Smooth muscle cell (in vitro differentiated cells): ENCODE measurements at regions not wholly inside any gene's neighbourhood (a gene's known extent, or its start where the extent isn't known, plus 50 kb on each side); places are given as distances from the start of the nearest gene placed in this dataset.

ENCODE experiments used
- DNase-seq: peaks from one replicate; lab custom pipeline; 2025; ENCODE audit not compliant: unreplicated experiment; lab: John Stamatoyannopoulos, UW
- H2AFZ ChIP-seq: fragments of 200-600 bp; sonication (generic); 2 replicates; pipeline ENCODE4 v1.6.0; 2016; ENCODE audit warnings: antibody characterized with exemption, low read depth, mild to moderate bottlenecking
- H3F3A ChIP-seq: fragments of 200-600 bp; sonication (generic); 2 replicates; pipeline ENCODE4 v1.6.0; 2017; ENCODE audit warnings: antibody characterized with exemption, low read depth
- H3K27ac ChIP-seq: fragments of 200-600 bp; sonication (generic); 2 replicates; pipeline ENCODE4 v1.5.1; 2016; ENCODE audit warnings: low read depth, mild to moderate bottlenecking
- H3K27me3 ChIP-seq: fragments of 200-600 bp; sonication (generic); 2 replicates; pipeline ENCODE4 v1.6.1; 2016; ENCODE audit warnings: low read depth, mild to moderate bottlenecking
- H3K36me3 ChIP-seq: fragments of 200-600 bp; sonication (generic); 2 replicates; pipeline ENCODE4 v1.5.1; 2016; ENCODE audit warnings: low read depth
- H3K4me1 ChIP-seq: fragments of 200-600 bp; sonication (generic); 2 replicates; pipeline ENCODE4 v1.5.1; 2016; ENCODE audit warnings: low read depth
- H3K4me2 ChIP-seq: fragments of 200-600 bp; sonication (generic); 2 replicates; pipeline ENCODE4 v1.6.0; 2016; ENCODE audit warnings: mild to moderate bottlenecking
- H3K4me3 ChIP-seq: fragments of 200-600 bp; sonication (generic); 2 replicates; pipeline ENCODE4 v1.5.1; 2016; ENCODE audit warnings: mild to moderate bottlenecking
- H3K79me2 ChIP-seq: fragments of 200-600 bp; sonication (generic); 2 replicates; pipeline ENCODE4 v1.6.0; 2016; ENCODE audit warnings: low read depth, mild to moderate bottlenecking
- H3K9ac ChIP-seq: fragments of 200-600 bp; sonication (generic); 2 replicates; pipeline ENCODE4 v1.6.0; 2016; ENCODE audit warnings: low read depth
- H3K9me3 ChIP-seq: fragments of 200-600 bp; sonication (generic); replicated peaks from 2 replicates; pipeline ENCODE4 v1.5.1; 2016; ENCODE audit warnings: low read depth
- H4K20me1 ChIP-seq: fragments of 200-600 bp; sonication (generic); 2 replicates; pipeline ENCODE4 v1.6.0; 2016; ENCODE audit warnings: low read depth
- WGBS: methylation state at CpG from one replicate; pipeline ENCODE4 v1.1.7; 2016; ENCODE audit warnings: low lambda C conversion rate; 5-methylcytosine and 5-hydroxymethylcytosine counted together
- TF ChIP-seq, protein P1 (sequence below): fragments of 200-600 bp; sonication (generic); IDR thresholded peaks from 2 replicates; pipeline ENCODE4 v1.5.1; 2017; ENCODE audit warnings: borderline replicate concordance, mild to moderate bottlenecking, antibody characterized with exemption; ENCODE audit not compliant: insufficient read depth, poor library complexity, severe bottlenecking

- Histone ChIP-seq H2AFZ (no peak overlapping the region), H3F3A (no peaks in the 10 kb centered on the region), H3K9me3 (no peaks in the 10 kb centered on the region), H3K4me1 (no peaks in the 10 kb centered on the region), H4K20me1 (no peaks in the 10 kb centered on the region), H3K36me3 (no peaks in the 10 kb centered on the region), H3K79me2 (no peaks in the 10 kb centered on the region), H3K27ac (no peak overlapping the region), H3K27me3 (no peaks in the 10 kb centered on the region), H3K9ac (no peak overlapping the region), H3K4me3 (no peak overlapping the region), H3K4me2 (no peak overlapping the region)
- TF ChIP-seq, protein P1, sequence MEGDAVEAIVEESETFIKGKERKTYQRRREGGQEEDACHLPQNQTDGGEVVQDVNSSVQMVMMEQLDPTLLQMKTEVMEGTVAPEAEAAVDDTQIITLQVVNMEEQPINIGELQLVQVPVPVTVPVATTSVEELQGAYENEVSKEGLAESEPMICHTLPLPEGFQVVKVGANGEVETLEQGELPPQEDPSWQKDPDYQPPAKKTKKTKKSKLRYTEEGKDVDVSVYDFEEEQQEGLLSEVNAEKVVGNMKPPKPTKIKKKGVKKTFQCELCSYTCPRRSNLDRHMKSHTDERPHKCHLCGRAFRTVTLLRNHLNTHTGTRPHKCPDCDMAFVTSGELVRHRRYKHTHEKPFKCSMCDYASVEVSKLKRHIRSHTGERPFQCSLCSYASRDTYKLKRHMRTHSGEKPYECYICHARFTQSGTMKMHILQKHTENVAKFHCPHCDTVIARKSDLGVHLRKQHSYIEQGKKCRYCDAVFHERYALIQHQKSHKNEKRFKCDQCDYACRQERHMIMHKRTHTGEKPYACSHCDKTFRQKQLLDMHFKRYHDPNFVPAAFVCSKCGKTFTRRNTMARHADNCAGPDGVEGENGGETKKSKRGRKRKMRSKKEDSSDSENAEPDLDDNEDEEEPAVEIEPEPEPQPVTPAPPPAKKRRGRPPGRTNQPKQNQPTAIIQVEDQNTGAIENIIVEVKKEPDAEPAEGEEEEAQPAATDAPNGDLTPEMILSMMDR = no peak
- whole genome bisulfite sequencing = 64% methylated on average over 4 of the region's 4 CpGs
- no peak for DNase-seq
Measured at GRCh38 chr14:78086342-78086741, 83.8 kb upstream of the NRXN3 start.

DNA sequence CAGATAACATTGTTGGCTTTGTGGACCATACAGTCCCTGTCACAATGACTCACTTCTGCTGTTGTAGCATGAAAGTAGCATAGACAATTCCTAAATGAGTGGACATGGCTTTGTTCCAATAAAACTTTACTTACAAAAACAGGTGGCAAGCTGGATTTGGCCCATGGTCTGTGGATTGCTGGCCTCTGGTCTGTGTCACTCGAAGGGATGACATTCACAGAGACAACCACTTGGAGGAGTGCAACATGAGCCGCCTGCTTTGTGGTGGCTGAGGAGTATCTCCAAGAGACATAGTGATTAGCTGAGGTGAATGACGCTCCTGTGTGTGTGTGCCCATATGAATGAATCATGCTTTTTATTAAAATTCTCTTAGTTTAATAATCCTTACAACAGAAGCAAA, 81.3 kb upstream of the NRXN3 start:
- Histone ChIP-seq H4K20me1 (no peaks in the 10 kb centered on the region), H3K9ac (no peak overlapping the region), H3K36me3 (no peaks in the 10 kb centered on the region), H3K79me2 (no peaks in the 10 kb centered on the region), H3K4me1 (no peaks in the 10 kb centered on the region), H3K27me3 (no peaks in the 10 kb centered on the region), H3K4me3 (no peak overlapping the region), H3K27ac (no peak overlapping the region), H3K4me2 (no peak overlapping the region), H3K9me3 (no peaks in the 10 kb centered on the region), H2AFZ (no peak overlapping the region), H3F3A (no peaks in the 10 kb centered on the region)
- WGBS = 60% methylated on average over 3 of the region's 3 CpGs
- TF ChIP-seq, protein P1 = no peak
- DNase-seq = no peak

- 89% methylated on average over 8 of the region's 8 CpGs for WGBS
- no peak for DNase-seq
- H3K9me3 ChIP-seq = no peaks in the 10 kb centered on the region
- no peak overlapping the region for H2AFZ ChIP-seq
- H3K4me3 ChIP-seq = no peak overlapping the region
- H3K79me2 ChIP-seq = no peaks in the 10 kb centered on the region
- TF ChIP-seq, protein P1 = no peak
- no peaks in the 10 kb centered on the region for H3K27me3 ChIP-seq
- H3F3A ChIP-seq = no peaks in the 10 kb centered on the region
- H3K36me3 ChIP-seq = no peaks in the 10 kb centered on the region
- no peak overlapping the region for H3K9ac ChIP-seq
- H3K4me2 ChIP-seq = no peak overlapping the region
- H3K27ac ChIP-seq = no peak overlapping the region
- no peaks in the 10 kb centered on the region for H3K4me1 ChIP-seq
- no peaks in the 10 kb centered on the region for H4K20me1 ChIP-seq
Measured at GRCh38 chr14:78090864-78091263, 79.3 kb upstream of the NRXN3 start.

- Histone ChIP-seq H3K9me3 (no peaks in the 10 kb centered on the region), H4K20me1 (no peaks in the 10 kb centered on the region), H3K27ac (no peak overlapping the region), H3K4me1 (no peaks in the 10 kb centered on the region), H3F3A (no peaks in the 10 kb centered on the region), H3K36me3 (no peaks in the 10 kb centered on the region), H2AFZ (no peak overlapping the region), H3K4me2 (no peak overlapping the region), H3K9ac (no peak overlapping the region), H3K4me3 (no peak overlapping the region), H3K79me2 (no peaks in the 10 kb centered on the region), H3K27me3 (no peaks in the 10 kb centered on the region)
- TF ChIP-seq, protein P1 = no peak
- no peak for DNase-seq
- WGBS = 96% methylated on average over 5 of the region's 5 CpGs
Measured at GRCh38 chr14:78091361-78091760, 78.8 kb upstream of the NRXN3 start.
